Activated T-cell treated with anti-CD3 and anti-CD28 coated beads, Interleukin-2, amount 50 U/mL, for 4 hours (primary cell): ENCODE measurements at regions not wholly inside any gene's neighbourhood (a gene's known extent, or its start where the extent isn't known, plus 50 kb on each side); places are given as distances from the start of the nearest gene placed in this dataset.

Experiments
- ATAC-seq, 2 donors: fragments of 200-7000 bp; cut with Tn5 transposase; one replicate each; pipeline ENCODE4 v1.10.0; 2021
- DNase-seq: peaks from one replicate; pipeline ENCODE4 v3.0.0-alpha.2; 2020
- H3K27me3 Mint-ChIP-seq: one replicate; pipeline ENCODE4 v1.8.0; 2021; ENCODE audit warnings: low read depth, mixed read lengths
- H3K36me3 Mint-ChIP-seq: one replicate; pipeline ENCODE4 v1.8.0; 2022; ENCODE audit warnings: mixed read lengths; ENCODE audit not compliant: insufficient read depth
- H3K4me1 Mint-ChIP-seq: one replicate; pipeline ENCODE4 v1.8.0; 2021; ENCODE audit warnings: low read depth, mixed read lengths
- H3K4me3 Mint-ChIP-seq: one replicate; pipeline ENCODE4 v1.8.0; 2021; ENCODE audit warnings: mild to moderate bottlenecking, moderate library complexity, mixed read lengths
- H3K9me3 Mint-ChIP-seq: one replicate; pipeline ENCODE4 v1.8.0; 2021; ENCODE audit warnings: mixed read lengths

DNA sequence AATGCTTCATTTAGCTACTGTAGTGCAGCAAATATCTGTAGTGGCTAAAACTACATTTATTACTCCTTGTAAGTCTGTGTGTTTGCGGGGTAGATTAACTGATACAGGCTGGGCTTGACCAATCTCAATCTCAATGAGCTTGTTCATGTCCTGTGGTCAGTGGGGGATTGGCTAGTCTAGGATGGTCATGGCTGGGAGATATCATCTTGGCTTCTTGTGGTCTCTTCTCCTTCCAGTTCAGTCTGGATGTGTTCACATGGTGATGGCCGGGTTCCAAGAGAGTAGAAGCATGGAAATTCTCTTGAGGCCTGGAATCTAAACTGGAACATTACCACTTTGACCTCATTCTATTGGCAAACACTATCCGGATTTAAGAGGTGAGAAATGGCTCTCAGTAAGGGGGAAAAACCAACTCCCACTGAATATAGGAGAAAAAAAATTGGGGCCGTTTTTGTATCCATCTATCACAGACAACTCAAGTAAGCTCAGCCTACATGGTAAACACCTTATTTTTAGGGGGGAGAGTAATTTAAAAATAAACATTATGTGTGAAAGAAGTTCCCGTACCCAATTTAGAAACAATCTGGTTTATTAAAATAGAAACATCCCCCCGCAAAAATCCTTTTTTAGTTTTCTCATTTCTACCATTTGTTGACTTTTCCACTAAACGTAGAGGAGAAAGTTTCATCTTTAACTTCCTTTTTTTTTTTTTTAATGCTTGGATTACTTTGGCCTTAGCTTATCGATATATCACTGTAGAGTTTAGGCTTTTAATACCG lies 284.9 kb upstream of the TBC1D5 start:
- H3K9me3 Mint-ChIP-seq, result no peaks in the 10 kb centered on the region
- H3K4me3 Mint-ChIP-seq, result no peak overlapping the region
- H3K27me3 Mint-ChIP-seq, result peaks cover 17% of the 10 kb centered on the region
- DNase-seq (no peak), ATAC-seq (no peak)
- H3K4me1 Mint-ChIP-seq, result no peaks in the 10 kb centered on the region
- H3K36me3 Mint-ChIP-seq, result no peaks in the 10 kb centered on the region

DNA sequence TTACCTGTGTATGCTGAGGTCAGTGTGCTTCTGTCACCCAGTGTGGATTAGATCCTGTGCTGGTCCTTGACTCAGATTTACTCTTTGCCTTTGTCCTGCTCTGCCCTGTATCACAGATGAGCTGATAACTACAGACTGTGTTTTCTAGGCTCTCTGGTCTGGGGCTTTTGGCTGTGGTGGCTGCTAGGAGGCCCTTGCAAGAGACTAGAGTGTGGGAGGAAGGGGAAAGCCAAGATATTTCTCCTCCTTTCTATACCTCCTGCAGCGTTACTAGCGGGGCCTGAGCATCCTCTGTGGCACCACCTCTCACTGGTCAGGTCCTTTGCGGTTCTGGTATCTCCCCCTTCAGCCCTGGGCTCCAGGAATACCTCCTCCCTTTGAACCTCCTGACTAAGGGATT lies 282.3 kb upstream of the TBC1D5 start:
- H3K9me3 Mint-ChIP-seq, result no peaks in the 10 kb centered on the region
- ATAC-seq, result no peak
- no peaks in the 10 kb centered on the region for H3K4me1 Mint-ChIP-seq
- DNase-seq, result no peak
- no peaks in the 10 kb centered on the region for H3K36me3 Mint-ChIP-seq
- peaks cover 11% of the 10 kb centered on the region for H3K27me3 Mint-ChIP-seq
- no peak overlapping the region for H3K4me3 Mint-ChIP-seq

- H3K9me3 Mint-ChIP-seq, result no peaks in the 10 kb centered on the region
- peaks cover 7% of the 10 kb centered on the region for H3K27me3 Mint-ChIP-seq
- no peak overlapping the region for H3K4me3 Mint-ChIP-seq
- H3K4me1 Mint-ChIP-seq, result no peaks in the 10 kb centered on the region
- H3K36me3 Mint-ChIP-seq, result no peaks in the 10 kb centered on the region
- no peak for DNase-seq
- ATAC-seq, result no peak
These were observed 276.7 kb upstream of the TBC1D5 start for GRCh38 chr3:18019161-18019495.

DNA sequence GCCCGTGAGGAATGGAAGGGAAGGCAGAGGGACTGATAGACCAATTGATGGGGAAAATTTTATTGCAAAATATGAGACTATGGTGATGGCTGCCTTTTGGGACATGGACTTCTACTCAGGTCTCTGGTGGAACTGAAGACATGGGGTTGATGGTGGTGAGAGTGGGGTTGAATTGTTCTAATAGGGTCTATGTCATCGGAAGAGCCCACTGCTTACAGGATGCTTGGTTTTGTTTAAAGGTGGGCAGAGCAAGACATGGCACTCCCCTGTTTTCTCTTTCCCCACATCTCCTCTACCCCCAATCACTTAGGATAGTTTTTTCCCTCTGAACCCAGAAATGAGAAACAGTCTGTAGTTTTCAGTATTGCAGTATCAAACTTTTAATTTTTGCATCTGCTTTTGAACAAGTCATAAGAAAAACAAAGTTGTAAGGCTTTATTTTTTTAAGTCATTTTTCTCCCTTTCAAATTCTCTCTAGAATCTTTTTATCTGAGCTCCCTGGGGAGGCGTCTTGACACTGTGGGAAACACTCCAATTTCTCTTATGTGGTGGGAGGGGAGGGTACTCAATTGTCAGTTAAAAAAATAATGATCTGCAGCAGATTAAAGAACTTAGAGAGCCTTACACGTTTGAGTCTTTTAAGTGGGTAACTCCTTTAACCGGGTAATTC lies 276.2 kb upstream of the TBC1D5 start:
- Mint-ChIP-seq H3K27me3 (peaks cover 7% of the 10 kb centered on the region), H3K4me1 (no peaks in the 10 kb centered on the region), H3K36me3 (no peaks in the 10 kb centered on the region), H3K4me3 (no peak overlapping the region), H3K9me3 (no peaks in the 10 kb centered on the region)
- DNase-seq (no peak), ATAC-seq (no peak)

- Mint-ChIP-seq H3K4me3 (no peak overlapping the region), H3K36me3 (no peaks in the 10 kb centered on the region), H3K27me3 (peaks cover 3% of the 10 kb centered on the region), H3K4me1 (no peaks in the 10 kb centered on the region), H3K9me3 (no peaks in the 10 kb centered on the region)
- ATAC-seq, result no peak
- DNase-seq, result no peak
These were observed 273.9 kb upstream of the TBC1D5 start for GRCh38 chr3:18016366-18016765.

DNA sequence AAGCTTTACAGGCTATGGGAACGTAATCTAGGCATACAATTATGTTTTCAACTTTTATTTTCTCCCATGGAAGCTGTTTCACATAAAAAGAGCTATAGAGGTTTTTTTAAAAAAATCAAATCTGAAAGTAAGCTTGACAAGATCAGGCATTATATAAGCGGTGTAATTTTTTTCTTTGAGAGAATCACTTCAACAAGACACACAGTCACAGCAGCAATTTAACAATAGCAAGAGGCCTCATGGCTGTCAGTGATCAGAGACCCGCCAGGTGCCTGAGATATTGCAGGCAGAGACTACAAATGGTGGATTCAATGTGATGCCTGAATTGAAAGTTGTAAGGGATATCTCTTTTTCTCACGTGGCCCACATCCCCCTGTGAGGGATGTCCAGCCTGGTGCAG lies 270.5 kb upstream of the TBC1D5 start:
- Mint-ChIP-seq H3K27me3 (no peaks in the 10 kb centered on the region), H3K4me3 (no peak overlapping the region), H3K9me3 (no peaks in the 10 kb centered on the region), H3K4me1 (no peaks in the 10 kb centered on the region), H3K36me3 (no peaks in the 10 kb centered on the region)
- ATAC-seq (no peak), DNase-seq (no peak)

GRCh38 chr3:18012436-18012835 lies 270.0 kb upstream of the TBC1D5 start:
- DNase-seq (no peak), ATAC-seq (no peak)
- Mint-ChIP-seq H3K36me3 (no peaks in the 10 kb centered on the region), H3K27me3 (no peaks in the 10 kb centered on the region), H3K4me1 (no peaks in the 10 kb centered on the region), H3K4me3 (no peak overlapping the region), H3K9me3 (no peaks in the 10 kb centered on the region)

DNA sequence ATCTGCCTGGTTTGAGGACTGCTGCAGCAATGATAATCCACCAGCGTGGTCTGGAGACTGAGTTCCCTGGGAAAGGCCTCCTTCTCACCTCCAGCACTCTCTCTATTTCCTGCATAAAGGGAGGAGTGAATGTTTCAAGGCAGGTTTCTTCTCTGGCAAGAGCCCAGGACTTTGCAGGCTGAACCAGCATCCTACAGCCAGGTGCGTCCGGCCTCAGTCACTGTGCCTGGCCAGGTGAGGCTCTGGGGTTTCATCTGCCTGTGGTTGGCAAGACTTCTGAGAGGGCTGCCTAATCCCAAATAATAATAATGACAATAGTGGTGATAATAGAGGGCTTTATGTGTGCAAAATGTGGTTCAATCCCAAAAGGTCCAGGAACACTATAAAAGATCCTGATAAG lies 269.0 kb upstream of the TBC1D5 start:
- no peaks in the 10 kb centered on the region for H3K27me3 Mint-ChIP-seq
- no peak for DNase-seq
- no peak for ATAC-seq
- no peaks in the 10 kb centered on the region for H3K4me1 Mint-ChIP-seq
- H3K36me3 Mint-ChIP-seq, result no peaks in the 10 kb centered on the region
- H3K4me3 Mint-ChIP-seq, result no peak overlapping the region
- H3K9me3 Mint-ChIP-seq, result no peaks in the 10 kb centered on the region

- Mint-ChIP-seq H3K9me3 (no peaks in the 10 kb centered on the region), H3K27me3 (peaks cover 5% of the 10 kb centered on the region), H3K36me3 (peaks cover 1% of the 10 kb centered on the region), H3K4me3 (no peak overlapping the region), H3K4me1 (no peaks in the 10 kb centered on the region)
- ATAC-seq (no peak), DNase-seq (no peak)
These were observed 267.6 kb upstream of the TBC1D5 start for GRCh38 chr3:18010001-18010400.

GRCh38 chr3:18008706-18009368 lies 266.4 kb upstream of the TBC1D5 start:
- DNase-seq (no peak), ATAC-seq (no peak)
- no peaks in the 10 kb centered on the region for H3K4me1 Mint-ChIP-seq
- peaks cover 1% of the 10 kb centered on the region for H3K36me3 Mint-ChIP-seq
- peaks cover 5% of the 10 kb centered on the region for H3K27me3 Mint-ChIP-seq
- no peak overlapping the region for H3K4me3 Mint-ChIP-seq
- no peaks in the 10 kb centered on the region for H3K9me3 Mint-ChIP-seq

DNA sequence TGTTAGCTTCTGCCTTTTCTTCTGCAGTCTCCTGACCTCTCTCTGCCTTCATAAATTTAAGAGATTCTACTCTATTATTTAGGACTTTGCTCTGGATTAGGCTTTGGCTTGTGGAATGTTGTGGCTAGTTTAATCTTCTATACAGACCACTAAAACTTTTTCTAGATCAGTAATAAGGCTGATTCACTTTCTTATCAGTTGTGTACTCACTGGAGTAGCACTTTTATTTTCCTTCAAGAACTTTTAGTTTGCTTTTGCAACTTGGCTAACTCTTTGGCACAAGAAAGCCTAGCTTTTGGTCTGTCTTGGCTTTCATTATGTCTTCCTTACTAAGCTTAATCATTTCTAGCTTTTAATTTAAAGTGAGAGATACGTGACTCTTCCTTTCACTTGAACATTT lies 265.5 kb upstream of the TBC1D5 start:
- Mint-ChIP-seq H3K27me3 (peaks cover 7% of the 10 kb centered on the region), H3K4me3 (no peak overlapping the region), H3K4me1 (no peaks in the 10 kb centered on the region), H3K36me3 (peaks cover 1% of the 10 kb centered on the region), H3K9me3 (no peaks in the 10 kb centered on the region)
- no peak for ATAC-seq
- DNase-seq, result no peak

DNA sequence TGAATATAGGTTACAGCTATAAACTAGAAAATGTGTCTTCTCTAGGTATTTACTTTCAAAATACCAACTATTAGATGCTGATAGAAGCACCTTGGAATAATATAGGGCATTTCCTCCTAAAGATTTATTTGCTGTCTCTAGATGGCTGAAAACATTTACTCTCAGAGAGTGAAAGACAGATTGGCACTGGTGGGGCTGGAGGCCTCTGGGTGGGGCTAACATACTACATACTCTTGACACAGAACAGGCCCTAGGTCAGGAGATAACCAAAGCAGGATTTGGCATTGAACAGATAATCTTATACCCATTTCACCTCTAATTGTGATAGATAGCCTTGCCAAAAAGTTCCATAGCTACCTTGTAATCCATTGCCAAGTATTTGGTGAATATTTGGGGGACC lies 253.3 kb upstream of the TBC1D5 start:
- Mint-ChIP-seq H3K27me3 (no peaks in the 10 kb centered on the region), H3K4me3 (no peak overlapping the region), H3K4me1 (no peaks in the 10 kb centered on the region), H3K9me3 (no peaks in the 10 kb centered on the region), H3K36me3 (no peaks in the 10 kb centered on the region)
- ATAC-seq (no peak), DNase-seq (no peak)

DNA sequence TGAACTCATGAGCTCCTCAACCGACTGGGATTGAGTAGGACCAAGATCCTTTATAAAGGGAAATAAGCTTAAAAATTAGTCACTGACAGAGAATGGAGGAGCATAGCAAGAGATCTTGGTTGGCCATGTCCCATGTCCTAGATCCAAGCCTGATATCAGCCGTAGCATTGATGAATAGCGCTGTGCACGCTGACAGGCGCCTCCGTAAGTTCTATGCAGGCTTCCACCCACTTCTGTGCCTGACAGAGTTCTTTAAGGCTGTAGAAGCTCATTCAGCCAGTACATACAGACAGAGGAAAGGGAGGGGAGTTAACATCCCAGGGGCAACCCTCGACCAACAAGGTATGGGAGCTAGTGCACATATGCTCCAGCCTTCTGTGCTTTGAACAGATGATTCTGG lies 251.7 kb upstream of the TBC1D5 start:
- H3K27me3 Mint-ChIP-seq, result no peaks in the 10 kb centered on the region
- no peaks in the 10 kb centered on the region for H3K4me1 Mint-ChIP-seq
- H3K4me3 Mint-ChIP-seq, result no peak overlapping the region
- no peak for ATAC-seq
- H3K36me3 Mint-ChIP-seq, result no peaks in the 10 kb centered on the region
- no peaks in the 10 kb centered on the region for H3K9me3 Mint-ChIP-seq
- no peak for DNase-seq

- no peak for ATAC-seq
- H3K4me1 Mint-ChIP-seq, result no peaks in the 10 kb centered on the region
These were observed 248.0 kb upstream of the TBC1D5 start for GRCh38 chr3:17990390-17990789.

GRCh38 chr3:17986348-17986816 lies 244.0 kb upstream of the TBC1D5 start:
- H3K4me3 Mint-ChIP-seq, result no peak overlapping the region
- H3K9me3 Mint-ChIP-seq, result no peaks in the 10 kb centered on the region
- no peaks in the 10 kb centered on the region for H3K36me3 Mint-ChIP-seq
- H3K27me3 Mint-ChIP-seq, result peaks cover 11% of the 10 kb centered on the region
- DNase-seq (no peak), ATAC-seq (no peak)
- H3K4me1 Mint-ChIP-seq, result no peaks in the 10 kb centered on the region

More at GRCh38 chr3:17990390-17990789, 248.0 kb upstream of the TBC1D5 start:
- no peak overlapping the region for H3K4me3 Mint-ChIP-seq
- H3K36me3 Mint-ChIP-seq, result no peaks in the 10 kb centered on the region
- H3K27me3 Mint-ChIP-seq, result peaks cover 2% of the 10 kb centered on the region
- no peak for DNase-seq
- no peaks in the 10 kb centered on the region for H3K9me3 Mint-ChIP-seq
